Keratinocyte (primary cell): ENCODE measurements at regions not wholly inside any gene's neighbourhood (a gene's known extent, or its start where the extent isn't known, plus 50 kb on each side); places are given as distances from the start of the nearest gene placed in this dataset.

Source experiments
- DNase-seq: peaks from one replicate; pipeline ENCODE4 v3.0.0-alpha.2; 2011; ENCODE audit warnings: low read depth, missing footprints, low spot score
- FAIRE-seq: peaks from 2 replicates; lab custom pipeline; 2011; peaks lifted over from hg19 to GRCh38; lab: Jason Lieb, UNC
- H2AFZ ChIP-seq: 2 replicates; pipeline ENCODE4 v1.6.0; 2012; ENCODE audit warnings: low read length, control low read depth, inconsistent platforms; ENCODE audit not compliant: control insufficient read depth
- H3K27ac ChIP-seq: 2 replicates; pipeline ENCODE4 v1.5.1; 2011; ENCODE audit warnings: low read length; ENCODE audit not compliant: control insufficient read depth, insufficient read depth
- H3K27me3 ChIP-seq: 3 replicates; pipeline ENCODE4 v1.6.0; 2011; ENCODE audit warnings: low read length; ENCODE audit not compliant: control insufficient read depth, insufficient read depth; ENCODE audit errors: extremely low read depth
- H3K36me3 ChIP-seq, 2 experiments: 2 replicates in 1 of 2; 3 replicates in 1 of 2; pipeline ENCODE4 v1.5.1; 2011; ENCODE audit warnings: low read length in 2 of 2, mild to moderate bottlenecking in 1 of 2; ENCODE audit not compliant: control insufficient read depth in 2 of 2, insufficient read depth in 2 of 2; ENCODE audit errors: extremely low read depth in 1 of 2
- H3K4me1 ChIP-seq: 3 replicates; pipeline ENCODE4 v1.5.1; 2011; ENCODE audit warnings: low read length; ENCODE audit not compliant: control insufficient read depth, insufficient read depth; ENCODE audit errors: extremely low read depth
- H3K4me2 ChIP-seq: 3 replicates; pipeline ENCODE4 v1.6.0; 2011; ENCODE audit warnings: low read depth, low read length; ENCODE audit not compliant: control insufficient read depth, insufficient read depth; ENCODE audit errors: extremely low read depth
- H3K4me3 ChIP-seq, 3 experiments: fragments of 200-600 bp in 1 of 3; sonication (generic) in 1 of 3; 2 replicates in 2 of 3; 3 replicates in 1 of 3; pipeline ENCODE4 v1.5.1; 2011 to 2016; ENCODE audit warnings: low read length in 3 of 3, mild to moderate bottlenecking in 3 of 3, control low read depth in 2 of 3, inconsistent platforms in 1 of 3, low read depth in 1 of 3, mixed read lengths in 1 of 3, mixed run types in 1 of 3, moderate library complexity in 1 of 3; ENCODE audit not compliant: control insufficient read depth in 2 of 3, insufficient read depth in 2 of 3; ENCODE audit errors: extremely low read depth in 1 of 3
- H3K79me2 ChIP-seq: 2 replicates; pipeline ENCODE4 v1.6.0; 2012; ENCODE audit warnings: low read length; ENCODE audit not compliant: control insufficient read depth, insufficient read depth
- H3K9ac ChIP-seq: 3 replicates; pipeline ENCODE4 v1.6.0; 2011; ENCODE audit warnings: low read length; ENCODE audit not compliant: control insufficient read depth, insufficient read depth; ENCODE audit errors: extremely low read depth
- H3K9me1 ChIP-seq: 3 replicates; pipeline ENCODE4 v1.6.0; 2011; ENCODE audit warnings: low read length; ENCODE audit not compliant: control insufficient read depth, insufficient read depth; ENCODE audit errors: extremely low read depth
- H3K9me3 ChIP-seq: 2 replicates; pipeline ENCODE4 v1.5.1; 2012; ENCODE audit warnings: low read depth, low read length; ENCODE audit not compliant: control insufficient read depth
- H4K20me1 ChIP-seq: 3 replicates; pipeline ENCODE4 v1.6.0; 2011; ENCODE audit warnings: low read length; ENCODE audit not compliant: control insufficient read depth, insufficient read depth; ENCODE audit errors: extremely low read depth
- CTCF ChIP-seq, 3 experiments: IDR thresholded peaks in 1 of 3; conservative IDR thresholded peaks in 1 of 3; optimal IDR thresholded peaks in 1 of 3; 2 replicates in 2 of 3; 3 replicates in 1 of 3; pipeline versions ENCODE3 to v1.5.1; 2011; ENCODE audit warnings: low read length in 3 of 3, mild to moderate bottlenecking in 3 of 3, moderate library complexity in 2 of 3, control low read depth in 1 of 3, inconsistent platforms in 1 of 3; ENCODE audit not compliant: insufficient read depth in 2 of 3; ENCODE audit errors: extremely low read depth in 1 of 3
- EZH2 ChIP-seq: IDR thresholded peaks from one replicate; pipeline ENCODE4 v1.6.1; 2012; ENCODE audit warnings: inconsistent platforms, mild to moderate bottlenecking, low read length, moderate library complexity
- dilution Hi-C: fragments of 300-500 bp; cut with MboI; formaldehyde crosslinking; loops from one replicate; pipeline ENCODE4 v1.7.0; 2020; ENCODE audit warnings: low sequenced_read_pairs; ENCODE audit not compliant: extremely low pct_ligation_motif_present

DNA sequence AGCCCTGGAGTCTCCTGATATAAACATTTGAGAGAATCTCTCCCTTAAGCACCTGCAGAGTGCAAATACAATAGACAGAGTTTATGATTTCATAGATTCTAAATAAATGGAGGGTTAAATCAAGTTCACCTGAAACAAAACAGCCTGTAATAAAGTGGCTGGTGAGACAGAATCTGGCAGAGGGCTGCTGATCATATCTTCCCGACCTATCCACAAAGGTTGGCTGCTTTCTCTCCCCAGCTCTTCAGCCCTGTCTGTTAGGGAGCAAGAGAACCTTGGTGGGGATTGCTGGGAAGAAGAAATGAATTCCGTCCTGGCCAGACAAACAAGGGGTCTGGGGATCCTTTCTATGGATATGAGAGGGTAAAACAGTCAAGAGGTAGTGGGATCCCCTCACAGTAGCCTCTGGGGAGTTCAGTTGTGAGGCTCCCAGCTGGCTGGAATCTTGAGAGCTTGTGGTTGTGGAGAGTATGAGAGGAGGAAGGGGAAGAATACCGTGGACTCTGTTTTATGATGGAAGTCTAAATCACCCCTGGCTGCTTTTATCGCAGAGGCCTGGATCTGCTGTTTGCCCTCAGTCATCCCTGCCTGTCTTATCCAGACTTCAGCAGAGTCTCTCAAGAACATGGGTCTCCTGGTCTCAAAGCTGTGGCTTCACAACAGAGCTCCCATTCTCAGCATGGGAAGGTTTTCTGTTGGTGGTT is 451.3 kb downstream of the NTRK3 start:
- Histone ChIP-seq H3K36me3 (no peaks in the 10 kb centered on the region), H3K9ac (no peak overlapping the region), H2AFZ (no peak overlapping the region), H3K9me3 (no peaks in the 10 kb centered on the region), H3K4me3 (no peak overlapping the region), H3K4me1 (no peaks in the 10 kb centered on the region), H4K20me1 (no peaks in the 10 kb centered on the region), H3K27ac (no peak overlapping the region), H3K9me1 (no peaks in the 10 kb centered on the region), H3K79me2 (no peaks in the 10 kb centered on the region), H3K27me3 (no peaks in the 10 kb centered on the region), H3K4me2 (no peak overlapping the region)
- no peak for TF ChIP-seq EZH2
- TF ChIP-seq CTCF (optimal IDR thresholded peaks at IDR 0.05 in 1 of 3, IDR thresholded peaks at IDR 0.05 in 1 of 3, conservative IDR thresholded peaks at IDR 0.05 in 1 of 3; ENCODE audit: extremely low read depth in 1 of 3, insufficient read depth in 2 of 3, low read length in 3 of 3), result no peak
- dilution Hi-C loops, result no loop called here
- no peak for FAIRE-seq
- no peak for DNase-seq

DNA sequence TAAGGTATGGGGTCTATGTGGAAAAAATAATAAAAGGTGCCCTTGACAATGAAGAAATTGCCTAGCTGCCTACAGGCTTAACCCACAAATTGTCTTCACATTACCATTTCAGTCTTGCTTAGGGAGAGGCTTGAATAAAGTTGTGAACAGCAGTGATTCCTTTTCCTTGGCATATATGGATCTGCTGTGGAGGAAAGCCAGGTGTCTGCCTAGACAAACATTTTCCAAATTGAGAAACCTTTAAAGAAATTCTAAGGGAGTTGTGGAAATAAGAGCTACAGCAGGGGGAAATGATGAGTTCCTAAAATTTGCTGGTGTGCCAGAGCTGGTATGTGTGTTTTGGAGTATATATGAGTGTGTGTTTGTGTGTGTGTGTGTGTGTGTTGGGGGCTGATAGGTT is 452.1 kb downstream of the NTRK3 start:
- Histone ChIP-seq H3K4me2 (no peak overlapping the region), H3K9me3 (no peaks in the 10 kb centered on the region), H3K27ac (no peak overlapping the region), H3K4me1 (no peaks in the 10 kb centered on the region), H3K27me3 (no peaks in the 10 kb centered on the region), H3K36me3 (no peaks in the 10 kb centered on the region), H3K4me3 (no peak overlapping the region), H2AFZ (no peak overlapping the region), H3K9me1 (no peaks in the 10 kb centered on the region), H4K20me1 (no peaks in the 10 kb centered on the region), H3K79me2 (no peaks in the 10 kb centered on the region), H3K9ac (no peak overlapping the region)
- no peak for FAIRE-seq
- no peak for DNase-seq
- dilution Hi-C loops, result no loop called here
- TF ChIP-seq CTCF (optimal IDR thresholded peaks at IDR 0.05 in 1 of 3, IDR thresholded peaks at IDR 0.05 in 1 of 3, conservative IDR thresholded peaks at IDR 0.05 in 1 of 3; ENCODE audit: extremely low read depth in 1 of 3, insufficient read depth in 2 of 3, low read length in 3 of 3), result no peak
- TF ChIP-seq EZH2, result no peak
